GM12878 (cell line): ENCODE measurements at regions not wholly inside any gene's neighbourhood (a gene's known extent, or its start where the extent isn't known, plus 50 kb on each side); places are given as distances from the start of the nearest gene placed in this dataset.

ENCODE experiments used
- ATAC-seq: fragments of 200-7000 bp; cut with Tn5 transposase; 3 replicates; pipeline ENCODE4 v1.9.1; 2020; ENCODE audit warnings: mild to moderate bottlenecking, moderate library complexity
- BruUV-seq: library from RNA; stranded (reverse); fragments of 400-500 nt; replicated peaks from 2 replicates; lab custom pipeline; 2021; lab: Mats Ljungman, UMichigan
- CTCF ChIA-PET: fragments of 300-600 bp; sonication (Branson Sonifier 250); formaldehyde crosslinking; extraction: SDS; loops from one replicate; lab custom pipeline; 2021; ENCODE audit warnings: inconsistent platforms; lab: Yijun Ruan, JAX
- POLR2A ChIA-PET: fragments of 350-600 bp; formaldehyde crosslinking; extraction: SDS; loops from one replicate; lab custom pipeline; 2021; ENCODE audit warnings: inconsistent platforms; lab: Charles Lee
- RAD21 ChIA-PET: fragments of 300-600 bp; sonication (Branson Sonifier 250); formaldehyde crosslinking; loops from one replicate; lab custom pipeline; 2023; ENCODE audit warnings: antibody characterized with exemption; ENCODE audit not compliant: unreplicated experiment; lab: Charles Lee
- SMC1A ChIA-PET: fragments of 300-600 bp; sonication (Branson Sonifier 250); formaldehyde crosslinking; loops from one replicate; lab custom pipeline; 2023; ENCODE audit not compliant: unreplicated experiment, uncharacterized antibody; lab: Charles Lee
- DNase-seq: peaks from one replicate; pipeline ENCODE4 v3.0.0-alpha.2; 2011; ENCODE audit warnings: low read depth, low spot score
- FAIRE-seq: peaks from 3 replicates; lab custom pipeline; 2011; peaks lifted over from hg19 to GRCh38; lab: Jason Lieb, UNC
- H2AFZ ChIP-seq: 2 replicates; pipeline ENCODE4 v1.6.0; 2011; ENCODE audit warnings: low read depth, low read length, control low read depth; ENCODE audit not compliant: control insufficient read depth
- H3K27ac ChIP-seq: 2 replicates; pipeline ENCODE4 v1.5.1; 2011; ENCODE audit warnings: control low read depth; ENCODE audit not compliant: control insufficient read depth, insufficient read depth
- H3K27me3 ChIP-seq, 2 experiments: replicated peaks in 1 of 2; 2 replicates each; pipeline versions ENCODE4 v1.6.0 to v1.6.1; 2011; ENCODE audit warnings: low read length in 1 of 2; ENCODE audit not compliant: control insufficient read depth in 2 of 2, insufficient read depth in 2 of 2
- H3K36me3 ChIP-seq, 2 experiments: 2 replicates each; pipeline ENCODE4 v1.5.1; 2011; ENCODE audit warnings: low read length in 1 of 2; ENCODE audit not compliant: control insufficient read depth in 2 of 2, insufficient read depth in 2 of 2
- H3K4me1 ChIP-seq: 2 replicates; pipeline ENCODE4 v1.6.1; 2011; ENCODE audit warnings: mild to moderate bottlenecking, low read length, moderate library complexity, mixed read lengths; ENCODE audit not compliant: control insufficient read depth, insufficient read depth
- H3K4me2 ChIP-seq: 2 replicates; pipeline ENCODE4 v1.6.0; 2011; ENCODE audit warnings: control low read depth; ENCODE audit not compliant: control insufficient read depth, insufficient read depth
- H3K4me3 ChIP-seq: fragments of 200-600 bp; sonication (generic); 2 replicates; pipeline ENCODE4 v1.5.1; 2016
- H3K79me2 ChIP-seq: 2 replicates; pipeline ENCODE4 v1.6.0; 2011; ENCODE audit warnings: low read length; ENCODE audit not compliant: control insufficient read depth, insufficient read depth
- H3K9ac ChIP-seq: 2 replicates; pipeline ENCODE4 v1.8.0; 2011; ENCODE audit warnings: low read length, control low read depth, mixed read lengths; ENCODE audit not compliant: control insufficient read depth, insufficient read depth
- H3K9me3 ChIP-seq: replicated peaks from 3 replicates; pipeline ENCODE4 v1.5.1; 2011; ENCODE audit warnings: mild to moderate bottlenecking, low read length; ENCODE audit not compliant: control insufficient read depth, insufficient read depth
- H4K20me1 ChIP-seq: 2 replicates; pipeline ENCODE4 v1.6.0; 2011; ENCODE audit not compliant: control insufficient read depth, insufficient read depth
- EED ChIP-seq: sonication (generic); IDR thresholded peaks from 2 replicates; pipeline ENCODE4 v1.6.1; 2016; ENCODE audit warnings: antibody characterized with exemption, low read depth
- EGR1 ChIP-seq, 2 experiments: IDR thresholded peaks; 1 replicate in 1 of 2; 2 replicates in 1 of 2; pipeline ENCODE4 v1.6.1; 2011 to 2012; ENCODE audit warnings: low read depth in 2 of 2, low read length in 2 of 2, borderline replicate concordance in 1 of 2, mild to moderate bottlenecking in 1 of 2, moderate library complexity in 1 of 2
- HDAC2 ChIP-seq: fragments of 200-600 bp; sonication (generic); IDR thresholded peaks from 2 replicates; pipeline ENCODE4 v1.6.1; 2017
- KDM1A ChIP-seq: fragments of 200-600 bp; sonication (generic); IDR thresholded peaks from 2 replicates; pipeline ENCODE4 v1.6.1; 2016; ENCODE audit warnings: borderline replicate concordance
- MTA2 ChIP-seq: fragments of 450-650 bp; IDR thresholded peaks from 2 replicates; pipeline ENCODE4 v1.6.1; 2016; ENCODE audit warnings: low read depth, mild to moderate bottlenecking, moderate library complexity
- NRF1 ChIP-seq: conservative IDR thresholded peaks from 2 replicates; pipeline ENCODE4 v1.6.1; 2011; ENCODE audit warnings: mild to moderate bottlenecking, low read depth, low read length, improper control_type of control experiment
- SPI1 ChIP-seq: IDR thresholded peaks from 2 replicates; pipeline ENCODE4 v1.6.1; 2011; ENCODE audit warnings: low read depth, mild to moderate bottlenecking, low read length, moderate library complexity, borderline replicate concordance; ENCODE audit not compliant: insufficient read depth
- ZBTB33 ChIP-seq: fragments of 450-650 bp; IDR thresholded peaks from 2 replicates; pipeline ENCODE4 v1.6.1; 2017; ENCODE audit warnings: mild to moderate bottlenecking
- WGBS: methylation state at CpG from one replicate; pipeline ENCODE4 v1.1.6; 2016; ENCODE audit warnings: low lambda C conversion rate; ENCODE audit not compliant: insufficient replicate concordance, insufficient coverage; ENCODE audit errors: missing lambda C conversion rate; 5-methylcytosine and 5-hydroxymethylcytosine counted together
- in situ Hi-C: fragments of 300-500 bp; cut with MboI; formaldehyde crosslinking; loops from 9 replicates; pipeline ENCODE4 v1.14.3; 2018; ENCODE audit warnings: mixed read lengths
- intact Hi-C: fragments of 100-400 bp; cut with micrococcal nuclease; formaldehyde crosslinking; loops from one replicate; pipeline ENCODE4 v1.14.2; 2022; ENCODE audit not compliant: unreplicated experiment

GRCh38 chr12:87230441-87230840 is 798.8 kb downstream of the C12orf50 start:
- TF ChIP-seq EGR1 (IDR thresholded peaks at IDR 0.05; ENCODE audit: borderline replicate concordance in 1 of 2, low read depth in 2 of 2, low read length in 2 of 2) (no peak), ZBTB33 (no peak), NRF1 (no peak), MTA2 (no peak), KDM1A (no peak), HDAC2 (no peak), EED (no peak), SPI1 (no peak)
- ChIA-PET RAD21 (no interaction called here), POLR2A (no interaction called here), SMC1A (no interaction called here), CTCF (no interaction called here)
- no peak for FAIRE-seq
- Histone ChIP-seq H3K4me2 (no peak overlapping the region), H3K9me3 (no peaks in the 10 kb centered on the region), H3K36me3 (no peaks in the 10 kb centered on the region), H4K20me1 (no peaks in the 10 kb centered on the region), H2AFZ (no peak overlapping the region), H3K9ac (no peak overlapping the region), H3K4me1 (no peaks in the 10 kb centered on the region), H3K27ac (no peak overlapping the region), H3K4me3 (no peak overlapping the region), H3K79me2 (no peaks in the 10 kb centered on the region), H3K27me3 (no peaks in the 10 kb centered on the region)
- BruUV-seq = no TSS peak
- ATAC-seq = no peak
- in situ Hi-C loops = no loop called here
- intact Hi-C loops = no loop called here
- DNase-seq = no peak
- 21% methylated on average over 2 of the region's 2 CpGs for WGBS
